ENCODE measurements at regions not wholly inside any gene's neighbourhood (a gene's known extent, or its start where the extent isn't known, plus 50 kb on each side); places are given as distances from the start of the nearest gene placed in this dataset.

- no peaks in the 10 kb centered on the region for H3K9me3 ChIP-seq
- no peak for TF ChIP-seq CTCF (IDR thresholded peaks at IDR 0.05)
- no peaks in the 10 kb centered on the region for H3K36me3 ChIP-seq
- no peaks in the 10 kb centered on the region for H3K27me3 ChIP-seq
- H3K4me3 ChIP-seq (ENCODE audit: low read depth in 1 of 2, low read length in 1 of 2) = no peak overlapping the region
- H3K4me1 ChIP-seq (ENCODE audit: control insufficient read depth in 1 of 2, insufficient read depth in 1 of 2, low read depth in 1 of 2, low read length in 1 of 2) = no peaks in the 10 kb centered on the region
- no peak overlapping the region for H3K27ac ChIP-seq
These were observed 222.0 kb downstream of the TJP1 start for GRCh38 chr15:29600262-29600661.

GRCh38 chr15:29596266-29596665 is 226.0 kb downstream of the TJP1 start:
- TF ChIP-seq CTCF (IDR thresholded peaks at IDR 0.05) = no peak
- no peaks in the 10 kb centered on the region for H3K27me3 ChIP-seq
- no peaks in the 10 kb centered on the region for H3K4me1 ChIP-seq (ENCODE audit: control insufficient read depth in 1 of 2, insufficient read depth in 1 of 2, low read depth in 1 of 2, low read length in 1 of 2)
- H3K27ac ChIP-seq = no peak overlapping the region
- H3K36me3 ChIP-seq = no peaks in the 10 kb centered on the region
- no peak overlapping the region for H3K4me3 ChIP-seq (ENCODE audit: low read depth in 1 of 2, low read length in 1 of 2)
- no peaks in the 10 kb centered on the region for H3K9me3 ChIP-seq

- H3K27ac ChIP-seq = no peak overlapping the region
- no peak for TF ChIP-seq CTCF (IDR thresholded peaks at IDR 0.05)
- no peak overlapping the region for H3K4me3 ChIP-seq (ENCODE audit: low read depth in 1 of 2, low read length in 1 of 2)
- no peaks in the 10 kb centered on the region for H3K36me3 ChIP-seq
- no peaks in the 10 kb centered on the region for H3K27me3 ChIP-seq
- H3K4me1 ChIP-seq (ENCODE audit: control insufficient read depth in 1 of 2, insufficient read depth in 1 of 2, low read depth in 1 of 2, low read length in 1 of 2) = no peaks in the 10 kb centered on the region
- no peaks in the 10 kb centered on the region for H3K9me3 ChIP-seq
These were observed 228.6 kb downstream of the TJP1 start for GRCh38 chr15:29593629-29594028.

GRCh38 chr15:29593111-29593510 is 229.2 kb downstream of the TJP1 start:
- H3K4me3 ChIP-seq (ENCODE audit: low read depth in 1 of 2, low read length in 1 of 2) = no peak overlapping the region
- H3K4me1 ChIP-seq (ENCODE audit: control insufficient read depth in 1 of 2, insufficient read depth in 1 of 2, low read depth in 1 of 2, low read length in 1 of 2) = no peaks in the 10 kb centered on the region
- no peaks in the 10 kb centered on the region for H3K9me3 ChIP-seq
- H3K27ac ChIP-seq = no peak overlapping the region
- no peak for TF ChIP-seq CTCF (IDR thresholded peaks at IDR 0.05)
- no peaks in the 10 kb centered on the region for H3K36me3 ChIP-seq
- H3K27me3 ChIP-seq = no peaks in the 10 kb centered on the region

- Histone ChIP-seq H3K27ac (no peak overlapping the region), H3K4me3 (ENCODE audit: low read depth in 1 of 2, low read length in 1 of 2) (no peak overlapping the region), H3K36me3 (no peaks in the 10 kb centered on the region), H3K4me1 (ENCODE audit: control insufficient read depth in 1 of 2, insufficient read depth in 1 of 2, low read depth in 1 of 2, low read length in 1 of 2) (no peaks in the 10 kb centered on the region), H3K9me3 (no peaks in the 10 kb centered on the region), H3K27me3 (no peaks in the 10 kb centered on the region)
- no peak for TF ChIP-seq CTCF (IDR thresholded peaks at IDR 0.05)
These were observed 231.6 kb downstream of the TJP1 start for GRCh38 chr15:29590701-29591100.

GRCh38 chr15:29589975-29590374 is 232.3 kb downstream of the TJP1 start:
- H3K27me3 ChIP-seq = no peaks in the 10 kb centered on the region
- TF ChIP-seq CTCF (IDR thresholded peaks at IDR 0.05) = no peak
- no peak overlapping the region for H3K27ac ChIP-seq
- H3K4me3 ChIP-seq (ENCODE audit: low read depth in 1 of 2, low read length in 1 of 2) = no peak overlapping the region
- H3K36me3 ChIP-seq = no peaks in the 10 kb centered on the region
- H3K4me1 ChIP-seq (ENCODE audit: control insufficient read depth in 1 of 2, insufficient read depth in 1 of 2, low read depth in 1 of 2, low read length in 1 of 2) = no peaks in the 10 kb centered on the region
- H3K9me3 ChIP-seq = no peaks in the 10 kb centered on the region

Data from neutrophil (primary cell).